Upper lobe of left lung (tissue), 6 donors: ENCODE measurements at regions not wholly inside any gene's neighbourhood (a gene's known extent, or its start where the extent isn't known, plus 50 kb on each side); places are given as distances from the start of the nearest gene placed in this dataset.

Experiments
- ATAC-seq, 2 donors: fragments of 200-7000 bp; cut with Tn5 transposase; one replicate each; pipeline ENCODE4 v1.9.1; 2022; ENCODE audit warnings: mild to moderate bottlenecking in 2 of 2, moderate library complexity in 2 of 2; ENCODE audit not compliant: low FRiP score in 2 of 2
- DNase-seq, 2 donors: peaks; one replicate each; pipeline ENCODE4 v3.0.0-alpha.2; 2019 to 2020
- H3K27ac ChIP-seq, 4 donors: fragments of 200-600 bp; sonication (generic); one replicate each; pipeline ENCODE4 v1.5.1; 2016 to 2019
- H3K27me3 ChIP-seq, 4 donors: fragments of 200-600 bp; sonication (generic); one replicate each; pipeline ENCODE4 v1.5.1; 2017 to 2019
- H3K36me3 ChIP-seq, 4 donors: fragments of 200-600 bp; sonication (generic); one replicate each; pipeline ENCODE4 v1.5.1; 2016 to 2019
- H3K4me1 ChIP-seq, 4 donors: fragments of 200-600 bp; sonication (generic); one replicate each; pipeline ENCODE4 v1.5.1; 2018 to 2019
- H3K4me3 ChIP-seq, 4 donors: fragments of 200-600 bp; sonication (generic); one replicate each; pipeline ENCODE4 v1.5.1; 2017 to 2019; ENCODE audit warnings: mild to moderate bottlenecking in 2 of 4, moderate library complexity in 1 of 4
- H3K9me3 ChIP-seq, 4 donors: fragments of 200-600 bp; sonication (generic); one replicate each; pipeline ENCODE4 v1.5.1; 2018 to 2019
- EP300 ChIP-seq, 4 donors: sonication (generic); formaldehyde crosslinking; IDR thresholded peaks; one replicate each; pipeline ENCODE4 v1.5.1; 2017; ENCODE audit warnings: antibody characterized with exemption in 4 of 4, control low read depth in 2 of 4
- POLR2A ChIP-seq, 4 donors: fragments of 450-650 bp; IDR thresholded peaks; one replicate each; pipeline ENCODE4 v1.5.1; 2016 to 2017; ENCODE audit warnings: antibody characterized with exemption in 4 of 4, mild to moderate bottlenecking in 2 of 4
- POLR2AphosphoS5 ChIP-seq, 2 donors: sonication (generic); formaldehyde crosslinking; IDR thresholded peaks; one replicate each; pipeline ENCODE4 v1.5.1; 2017; ENCODE audit warnings: antibody characterized with exemption in 2 of 2
- WGBS, 2 donors: methylation state at CpG; one replicate each; pipeline ENCODE4 v1.1.5; 2017 to 2018; 5-methylcytosine and 5-hydroxymethylcytosine counted together
- TF ChIP-seq, protein P1 (sequence below), 6 experiments: fragments of 450-650 bp in 4 of 6; fragments of 200-600 bp in 2 of 6; sonication (generic) in 2 of 6; IDR thresholded peaks; one replicate each; pipeline ENCODE4 v1.5.1; 2016 to 2019; ENCODE audit warnings: antibody characterized with exemption in 6 of 6
- donor health status: DM: no; HTN: no; CAD: no; lungs with moderate emphysema.
- donor health status: DM: no; HTN: yes; CAD: no; lungs with severe emphysema.

DNA sequence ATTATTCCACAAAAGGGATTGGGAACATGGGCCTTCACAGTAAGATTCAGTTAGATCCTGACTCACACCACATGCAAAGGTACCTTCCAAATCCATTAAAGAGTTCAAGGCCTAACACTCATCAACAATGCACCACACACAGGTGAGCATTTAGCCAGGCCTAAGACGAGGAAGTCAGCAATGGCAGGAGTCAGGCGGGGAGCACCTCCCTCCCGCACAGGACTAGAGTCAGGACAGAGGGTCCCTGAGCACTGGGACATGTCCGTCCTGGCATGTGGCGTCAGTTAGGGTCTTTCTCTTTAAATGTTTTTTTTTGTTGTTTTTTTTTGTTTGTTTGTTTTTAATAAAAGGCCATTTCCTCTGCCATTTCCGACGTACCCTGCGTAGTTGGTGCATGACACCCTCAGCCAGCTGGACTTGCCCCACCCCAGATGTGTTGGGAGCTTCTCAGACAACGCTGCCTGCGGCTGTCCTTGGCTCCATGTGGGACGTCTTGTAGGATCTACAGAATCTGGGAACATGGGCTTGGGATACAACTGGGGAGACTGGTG is 1458.6 kb downstream of the BRD1 start:
- ATAC-seq (no peak), DNase-seq (no peak)
- Histone ChIP-seq H3K27ac (no peak overlapping the region), H3K9me3 (no peaks in the 10 kb centered on the region), H3K4me1 (peaks cover 7 to 18% (median 14%) of the 10 kb centered on the region in 4 donors), H3K27me3 (no peaks in the 10 kb centered on the region), H3K4me3 (no peak overlapping the region), H3K36me3 (no peaks in the 10 kb centered on the region)
- 77 to 82% methylated on average over 11 of the region's 11 CpGs for WGBS, 2 donors
- TF ChIP-seq, protein P1, sequence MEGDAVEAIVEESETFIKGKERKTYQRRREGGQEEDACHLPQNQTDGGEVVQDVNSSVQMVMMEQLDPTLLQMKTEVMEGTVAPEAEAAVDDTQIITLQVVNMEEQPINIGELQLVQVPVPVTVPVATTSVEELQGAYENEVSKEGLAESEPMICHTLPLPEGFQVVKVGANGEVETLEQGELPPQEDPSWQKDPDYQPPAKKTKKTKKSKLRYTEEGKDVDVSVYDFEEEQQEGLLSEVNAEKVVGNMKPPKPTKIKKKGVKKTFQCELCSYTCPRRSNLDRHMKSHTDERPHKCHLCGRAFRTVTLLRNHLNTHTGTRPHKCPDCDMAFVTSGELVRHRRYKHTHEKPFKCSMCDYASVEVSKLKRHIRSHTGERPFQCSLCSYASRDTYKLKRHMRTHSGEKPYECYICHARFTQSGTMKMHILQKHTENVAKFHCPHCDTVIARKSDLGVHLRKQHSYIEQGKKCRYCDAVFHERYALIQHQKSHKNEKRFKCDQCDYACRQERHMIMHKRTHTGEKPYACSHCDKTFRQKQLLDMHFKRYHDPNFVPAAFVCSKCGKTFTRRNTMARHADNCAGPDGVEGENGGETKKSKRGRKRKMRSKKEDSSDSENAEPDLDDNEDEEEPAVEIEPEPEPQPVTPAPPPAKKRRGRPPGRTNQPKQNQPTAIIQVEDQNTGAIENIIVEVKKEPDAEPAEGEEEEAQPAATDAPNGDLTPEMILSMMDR (IDR thresholded peaks at IDR 0.05), result no peak
- TF ChIP-seq POLR2AphosphoS5 (IDR thresholded peaks at IDR 0.05), result no peak
- no peak for TF ChIP-seq POLR2A (IDR thresholded peaks at IDR 0.05)
- no peak for TF ChIP-seq EP300 (IDR thresholded peaks at IDR 0.05)

DNA sequence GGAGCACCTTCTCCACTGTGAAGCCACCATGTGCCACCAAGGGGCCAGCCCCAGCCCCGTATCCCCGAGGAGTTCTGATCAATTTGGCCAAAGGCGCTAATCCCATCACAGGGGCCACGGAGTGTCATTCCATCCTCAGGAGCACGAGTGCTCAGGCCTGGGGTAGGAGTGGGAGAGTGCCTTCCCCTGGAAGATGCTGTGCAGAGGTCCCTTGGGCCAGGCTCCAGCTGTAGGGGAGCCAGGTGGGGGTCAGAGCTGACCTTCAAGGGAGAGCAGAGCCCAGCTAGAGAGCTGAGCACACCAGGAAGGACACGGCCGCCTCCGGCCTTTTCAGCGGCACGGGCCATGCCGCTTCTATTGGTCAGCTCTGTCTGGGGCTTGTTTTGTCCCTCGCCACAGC is 1459.9 kb downstream of the BRD1 start:
- Histone ChIP-seq H3K4me1 (peaks cover 7 to 18% (median 14%) of the 10 kb centered on the region in 4 donors), H3K36me3 (no peaks in the 10 kb centered on the region), H3K27me3 (no peaks in the 10 kb centered on the region), H3K9me3 (no peaks in the 10 kb centered on the region), H3K27ac (no peak overlapping the region), H3K4me3 (no peak overlapping the region)
- TF ChIP-seq EP300 (IDR thresholded peaks at IDR 0.05), result no peak
- TF ChIP-seq POLR2AphosphoS5 (IDR thresholded peaks at IDR 0.05), result no peak
- TF ChIP-seq POLR2A (IDR thresholded peaks at IDR 0.05), result no peak
- TF ChIP-seq, protein P1 (IDR thresholded peaks at IDR 0.05), result no peak
- DNase-seq, result no peak
- 94 to 99% methylated on average over 12 of the region's 12 CpGs for WGBS, 2 donors
- ATAC-seq, result no peak

DNA sequence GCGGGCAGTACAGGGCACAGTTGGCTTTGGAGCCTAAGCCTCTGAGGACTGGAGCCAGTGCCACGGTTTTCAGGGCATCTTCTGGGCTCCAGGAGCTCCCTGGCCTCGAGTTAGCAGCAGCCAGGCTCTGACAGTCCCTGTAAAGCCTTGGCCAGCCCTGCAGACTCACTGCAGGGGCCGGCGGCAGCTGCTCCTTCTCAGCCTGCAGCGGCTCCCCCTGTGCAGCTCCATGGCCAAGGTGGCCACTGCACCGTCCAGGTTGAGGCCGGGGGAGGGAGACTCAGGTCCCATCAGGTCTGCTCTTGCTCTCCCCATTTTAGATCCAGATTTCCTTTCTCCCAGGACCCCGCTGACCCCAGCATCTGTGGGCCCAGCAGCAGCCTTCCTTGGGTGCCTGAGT is 1461.1 kb downstream of the BRD1 start:
- ATAC-seq (no peak), DNase-seq (peak in 1 of 2 donors; percentile 61)
- Histone ChIP-seq H3K9me3 (no peaks in the 10 kb centered on the region), H3K27ac (no peak overlapping the region), H3K36me3 (no peaks in the 10 kb centered on the region), H3K27me3 (no peaks in the 10 kb centered on the region), H3K4me3 (no peak overlapping the region), H3K4me1 (peaks cover 7 to 18% (median 14%) of the 10 kb centered on the region in 4 donors)
- WGBS, 2 donors, result 58 to 92% methylated on average over 2 to 9 of the region's 9 CpGs
- TF ChIP-seq POLR2AphosphoS5 (IDR thresholded peaks at IDR 0.05), result no peak
- no peak for TF ChIP-seq EP300 (IDR thresholded peaks at IDR 0.05)
- no peak for TF ChIP-seq POLR2A (IDR thresholded peaks at IDR 0.05)
- TF ChIP-seq, protein P1 (IDR thresholded peaks at IDR 0.05), result no peak

DNA sequence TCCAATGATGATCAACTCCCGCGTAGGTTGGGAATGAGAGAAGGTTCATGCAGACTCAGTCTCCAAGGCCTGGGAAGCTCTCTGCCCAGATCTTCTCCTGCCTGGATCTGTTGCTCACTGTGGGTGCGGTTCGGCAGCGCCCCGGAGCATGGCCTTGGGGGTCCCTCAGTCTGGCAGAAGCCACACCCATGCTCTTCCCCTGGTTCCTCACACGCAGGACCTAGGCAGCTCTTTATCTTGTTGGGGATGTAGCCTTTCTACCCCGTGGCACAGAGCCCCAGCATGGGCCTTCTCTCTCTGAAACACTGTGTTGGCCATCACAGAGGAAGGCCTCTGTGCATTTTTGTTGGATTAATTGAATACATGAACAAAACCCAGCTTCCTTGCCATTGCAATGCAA is 1461.6 kb downstream of the BRD1 start:
- no peak for DNase-seq
- WGBS, 2 donors, result 81 to 86% methylated on average over 4 to 8 of the region's 8 CpGs
- no peak for ATAC-seq

More for the DNA sequence above, 1461.6 kb downstream of the BRD1 start:
- no peak overlapping the region for H3K4me3 ChIP-seq
- H3K36me3 ChIP-seq, result no peaks in the 10 kb centered on the region
- H3K4me1 ChIP-seq, result peaks cover 7 to 18% (median 14%) of the 10 kb centered on the region in 4 donors
- TF ChIP-seq, protein P1 (IDR thresholded peaks at IDR 0.05), result no peak
- TF ChIP-seq POLR2A (IDR thresholded peaks at IDR 0.05) (no peak), POLR2AphosphoS5 (IDR thresholded peaks at IDR 0.05) (no peak), EP300 (IDR thresholded peaks at IDR 0.05) (no peak)
- no peaks in the 10 kb centered on the region for H3K9me3 ChIP-seq
- H3K27ac ChIP-seq, result no peak overlapping the region
- H3K27me3 ChIP-seq, result no peaks in the 10 kb centered on the region
